ENCODE measurements at regions not wholly inside any gene's neighbourhood (a gene's known extent, or its start where the extent isn't known, plus 50 kb on each side); places are given as distances from the start of the nearest gene placed in this dataset.

GRCh38 chr5:36355516-36355915 is 53.8 kb upstream of the RANBP3L start:
- DNase-seq = no peak

GRCh38 chr5:36356915-36357314 is 55.2 kb upstream of the RANBP3L start:
- DNase-seq = no peak

- DNase-seq = no peak
These were observed 55.8 kb upstream of the RANBP3L start for GRCh38 chr5:36357391-36357975.

- DNase-seq = no peak
These were observed 57.6 kb upstream of the RANBP3L start for GRCh38 chr5:36359267-36359666.

GRCh38 chr5:36360307-36360706 is 58.6 kb upstream of the RANBP3L start:
- no peak for DNase-seq

- no peak for DNase-seq
These were observed 61.4 kb upstream of the RANBP3L start for GRCh38 chr5:36363101-36363500.

GRCh38 chr5:36363744-36364143 is 62.0 kb upstream of the RANBP3L start:
- DNase-seq = no peak

- no peak for DNase-seq
These were observed 62.8 kb upstream of the RANBP3L start for GRCh38 chr5:36364473-36364872.

GRCh38 chr5:36365896-36366295 is 64.2 kb upstream of the RANBP3L start:
- DNase-seq = no peak

GRCh38 chr5:36366883-36367282 is 65.2 kb upstream of the RANBP3L start:
- DNase-seq = no peak

- DNase-seq = no peak
These were observed 65.8 kb upstream of the RANBP3L start for GRCh38 chr5:36367524-36367923.

GRCh38 chr5:36369219-36369690 is 67.6 kb upstream of the RANBP3L start:
- DNase-seq = no peak

GRCh38 chr5:36370073-36370472 is 68.4 kb upstream of the RANBP3L start:
- DNase-seq = no peak

- no peak for DNase-seq
These were observed 69.7 kb upstream of the RANBP3L start for GRCh38 chr5:36371366-36371765.

GRCh38 chr5:36373527-36374086 is 71.9 kb upstream of the RANBP3L start:
- peak in 11 of 56 donors; percentile 1 to 29 (median 11) for DNase-seq

GRCh38 chr5:36374266-36374862 is 72.7 kb upstream of the RANBP3L start:
- DNase-seq = no peak

GRCh38 chr5:36377192-36377591 is 75.5 kb upstream of the RANBP3L start:
- DNase-seq = no peak

GRCh38 chr5:36378551-36378950 is 76.8 kb upstream of the RANBP3L start:
- DNase-seq = no peak

- DNase-seq = no peak
These were observed 81.2 kb upstream of the RANBP3L start for GRCh38 chr5:36382890-36383289.

- no peak for DNase-seq
These were observed 82.2 kb upstream of the RANBP3L start for GRCh38 chr5:36383942-36384341.

- no peak for DNase-seq
These were observed 83.1 kb upstream of the RANBP3L start for GRCh38 chr5:36384845-36385244.

GRCh38 chr5:36385495-36385894 is 83.8 kb upstream of the RANBP3L start:
- no peak for DNase-seq

GRCh38 chr5:36388288-36388687 is 86.6 kb upstream of the RANBP3L start:
- no peak for DNase-seq
